T1000 (cell line): ENCODE measurements at regions not wholly inside any gene's neighbourhood (a gene's known extent, or its start where the extent isn't known, plus 50 kb on each side); places are given as distances from the start of the nearest gene placed in this dataset.
"Not testable (repeated sequence)": the region's sequence is repeated elsewhere in the genome, so short reads cannot be mapped to it uniquely, and the experiment has no call there.

ENCODE experiments used
- DNase-seq: peaks from one replicate; lab custom pipeline; 2025; ENCODE audit warnings: mixed read lengths; lab: John Stamatoyannopoulos, UW

DNA sequence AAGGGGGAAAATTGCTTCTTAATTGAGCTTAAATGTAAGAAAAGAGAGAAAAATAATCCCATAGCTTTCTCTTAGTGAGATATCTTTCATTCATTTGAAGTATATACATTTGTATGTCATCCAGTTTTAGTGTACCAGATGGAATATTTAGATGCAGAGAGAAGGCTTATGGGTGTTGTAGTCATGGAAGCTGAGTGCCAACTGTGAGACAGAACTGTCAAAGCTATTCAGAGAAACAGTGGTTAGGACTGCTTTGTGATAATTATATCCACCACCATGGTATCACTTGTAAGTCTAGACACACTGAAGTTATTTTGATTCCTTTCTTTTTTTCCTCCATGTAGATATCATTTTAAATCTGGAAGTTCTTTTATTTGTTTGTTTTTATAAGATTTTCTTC is 524.3 kb upstream of the EPHA7 start:
- no peak for DNase-seq

DNA sequence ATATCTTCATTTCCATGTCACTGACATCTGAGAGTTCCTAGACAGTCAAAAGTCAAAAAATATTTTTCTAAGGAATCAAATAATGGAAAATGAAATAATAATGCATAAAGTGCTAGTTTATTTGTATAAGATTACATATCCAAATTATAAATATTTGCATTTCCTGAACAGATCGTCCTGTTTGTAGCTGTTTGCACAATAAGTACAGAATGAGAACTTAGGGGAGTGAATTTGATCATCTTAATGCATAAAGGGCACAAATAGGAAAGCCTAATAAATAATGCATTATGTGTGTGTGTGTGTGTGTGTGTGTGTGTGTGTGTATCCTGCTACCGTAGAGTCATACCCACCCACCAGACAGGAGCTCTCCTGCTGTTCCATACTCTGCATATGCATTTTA is 521.0 kb upstream of the EPHA7 start:
- no peak for DNase-seq

- DNase-seq: no peak
These were observed 512.8 kb upstream of the EPHA7 start for GRCh38 chr6:93932175-93932574.

GRCh38 chr6:93927731-93928130 is 508.4 kb upstream of the EPHA7 start:
- no peak for DNase-seq

GRCh38 chr6:93919365-93919764 is 500.0 kb upstream of the EPHA7 start:
- DNase-seq: no peak

DNA sequence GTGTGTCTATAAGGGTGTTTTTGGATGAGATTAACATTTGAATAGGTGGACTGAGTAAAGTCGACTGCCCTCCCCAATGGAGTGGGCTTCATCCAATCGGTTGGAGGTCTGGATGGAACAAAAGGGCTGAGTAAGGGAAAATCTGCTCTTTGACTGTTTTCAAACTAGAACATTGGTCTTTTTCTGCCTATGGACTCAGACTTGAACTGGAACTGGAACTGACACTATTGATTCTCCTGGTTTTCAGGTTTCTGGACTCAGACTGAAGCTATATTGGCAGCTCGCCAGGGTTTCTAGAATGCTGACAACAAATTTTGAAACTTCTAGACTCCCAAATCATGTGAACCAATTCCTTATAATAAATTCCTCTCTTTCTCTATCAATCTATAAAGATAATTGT is 498.9 kb upstream of the EPHA7 start:
- no peak for DNase-seq

- no peak for DNase-seq
These were observed 497.9 kb upstream of the EPHA7 start for GRCh38 chr6:93917216-93917615.

- no peak for DNase-seq
These were observed 497.4 kb upstream of the EPHA7 start for GRCh38 chr6:93916716-93917115.

GRCh38 chr6:93915961-93916360 is 496.6 kb upstream of the EPHA7 start:
- DNase-seq: no peak

GRCh38 chr6:93902517-93902916 is 483.2 kb upstream of the EPHA7 start:
- no peak for DNase-seq

DNA sequence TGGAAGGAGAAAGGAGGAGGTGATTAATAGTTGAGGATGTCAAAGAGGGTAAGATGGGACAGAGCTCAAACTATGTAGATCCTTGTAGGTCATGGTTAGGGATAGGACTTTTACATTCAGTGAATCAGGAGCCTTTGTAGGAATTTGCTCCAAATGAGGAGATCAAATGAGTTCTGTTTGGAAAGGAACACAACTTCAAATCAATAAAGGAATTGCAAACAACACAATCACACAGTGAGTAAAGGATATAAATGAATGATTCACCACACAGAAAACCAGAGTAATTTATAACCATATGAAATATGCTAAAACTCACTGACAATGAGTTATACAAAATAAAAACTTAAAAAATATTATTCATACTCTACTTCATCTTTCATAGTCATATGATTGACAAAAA is 480.8 kb upstream of the EPHA7 start:
- no peak for DNase-seq

GRCh38 chr6:93896081-93896480 is 476.7 kb upstream of the EPHA7 start:
- no peak for DNase-seq

GRCh38 chr6:93894521-93894920 is 475.2 kb upstream of the EPHA7 start:
- no peak for DNase-seq

DNA sequence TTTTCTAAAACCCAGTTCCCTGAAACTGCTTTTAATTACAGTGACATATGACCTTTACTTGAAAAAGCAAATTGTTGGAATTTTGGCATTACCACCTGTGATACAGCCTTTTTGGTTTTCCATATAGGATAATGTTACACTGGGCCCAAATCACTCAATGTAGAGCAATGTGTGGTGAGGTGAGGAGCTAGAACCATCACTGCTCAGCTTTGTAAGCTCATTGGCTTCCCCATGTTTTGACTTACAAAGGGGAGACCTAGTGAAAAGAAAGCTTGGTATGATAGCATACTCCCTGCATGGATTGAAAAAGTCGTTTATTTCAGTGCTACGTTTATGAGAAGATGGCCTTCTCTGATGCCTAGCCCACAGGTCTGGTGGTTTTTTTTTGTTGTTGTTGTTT is 470.4 kb upstream of the EPHA7 start:
- DNase-seq: no peak

DNA sequence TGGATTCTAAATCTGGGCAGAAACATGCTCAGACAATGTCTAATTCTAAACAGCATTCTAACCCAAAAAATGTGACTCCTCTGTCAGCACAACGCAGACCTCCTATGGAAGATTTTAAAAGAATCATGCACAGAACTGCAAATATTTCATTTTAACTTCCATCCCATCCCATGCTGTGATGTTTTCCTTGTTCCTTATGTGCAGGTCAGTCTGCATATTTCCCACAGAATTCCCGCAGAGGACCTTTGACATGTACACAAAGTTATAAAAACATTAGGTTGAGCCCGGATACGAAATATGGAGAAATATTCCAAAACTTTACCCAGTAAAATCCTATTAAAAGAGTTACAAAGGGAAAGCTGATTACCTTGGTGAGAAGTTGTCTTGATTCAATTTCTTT is 467.1 kb upstream of the EPHA7 start:
- no peak for DNase-seq

DNA sequence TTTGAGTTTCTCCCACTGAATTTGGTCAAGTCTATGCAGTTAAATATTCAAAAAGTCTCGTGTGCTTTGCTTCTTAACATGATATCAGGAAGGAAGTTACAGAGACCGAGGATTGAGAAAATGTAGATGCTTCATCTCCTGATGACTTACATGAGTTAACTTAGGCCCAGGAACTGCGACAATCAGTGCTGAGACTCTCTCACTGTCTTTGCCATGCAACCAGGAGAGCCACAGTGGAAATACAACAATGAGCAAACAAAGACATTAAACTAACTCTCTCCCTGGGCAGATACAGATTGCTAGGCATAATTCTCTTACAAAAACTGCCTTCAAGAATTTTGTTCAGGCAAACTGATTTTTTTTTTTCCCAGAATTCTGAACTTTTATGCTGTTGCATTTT is 440.6 kb upstream of the EPHA7 start:
- no peak for DNase-seq

DNA sequence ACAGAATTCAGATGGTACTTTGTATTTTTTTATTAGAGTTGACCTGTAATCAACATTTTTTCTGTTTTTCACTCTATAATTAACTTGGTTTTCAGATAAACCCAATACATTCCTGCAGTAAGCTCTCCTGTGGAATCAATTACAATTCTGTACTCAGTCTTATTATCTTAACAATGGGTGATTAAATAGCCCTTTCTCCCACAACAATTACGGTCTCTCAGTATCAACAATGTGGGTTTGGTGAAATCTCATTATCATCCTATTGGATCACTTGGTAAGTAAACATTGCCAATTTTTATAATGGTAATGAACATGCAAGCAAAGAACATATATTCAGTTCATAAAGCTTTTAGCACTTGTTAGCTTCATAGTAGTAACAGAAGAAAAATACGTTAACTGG is 438.9 kb upstream of the EPHA7 start:
- no peak for DNase-seq

GRCh38 chr6:93849857-93850256 is 430.5 kb upstream of the EPHA7 start:
- no peak for DNase-seq

DNA sequence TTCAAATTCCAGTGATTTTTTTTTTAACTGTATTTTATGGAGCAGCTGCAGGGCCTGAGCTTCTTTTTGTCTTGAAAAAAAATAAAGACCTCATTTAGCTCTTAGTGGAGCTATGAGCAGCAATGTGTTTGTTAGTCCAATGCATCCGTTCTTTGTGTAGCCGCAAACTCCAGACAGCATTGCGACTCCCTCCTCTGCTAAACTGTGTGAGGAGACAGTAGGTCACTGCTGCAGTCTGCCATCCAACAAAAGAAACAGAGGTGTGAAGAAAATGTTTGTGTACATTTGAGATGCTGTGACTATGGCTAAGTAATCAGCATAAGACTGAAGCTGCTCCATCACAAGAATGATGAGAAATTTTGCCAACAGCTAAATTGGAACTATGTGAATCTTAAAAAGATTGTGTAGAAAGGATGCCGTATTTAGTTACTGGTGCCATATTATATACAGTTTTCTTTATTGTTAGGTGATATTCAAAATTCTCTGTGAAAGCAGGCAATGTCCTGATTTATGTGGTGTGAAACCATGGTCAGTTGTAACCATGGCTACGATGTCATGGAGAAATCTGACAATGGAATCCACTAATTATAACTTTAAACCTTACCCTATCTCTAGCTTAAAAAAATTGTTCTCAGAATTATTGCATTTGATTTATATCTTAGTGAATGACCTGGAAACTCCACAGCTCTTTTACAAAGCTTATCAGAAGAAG is 428.8 kb upstream of the EPHA7 start:
- DNase-seq: no peak

GRCh38 chr6:93842178-93842577 is 422.8 kb upstream of the EPHA7 start:
- no peak for DNase-seq

GRCh38 chr6:93835451-93836145 is 416.2 kb upstream of the EPHA7 start:
- not testable (repeated sequence) for DNase-seq

DNA sequence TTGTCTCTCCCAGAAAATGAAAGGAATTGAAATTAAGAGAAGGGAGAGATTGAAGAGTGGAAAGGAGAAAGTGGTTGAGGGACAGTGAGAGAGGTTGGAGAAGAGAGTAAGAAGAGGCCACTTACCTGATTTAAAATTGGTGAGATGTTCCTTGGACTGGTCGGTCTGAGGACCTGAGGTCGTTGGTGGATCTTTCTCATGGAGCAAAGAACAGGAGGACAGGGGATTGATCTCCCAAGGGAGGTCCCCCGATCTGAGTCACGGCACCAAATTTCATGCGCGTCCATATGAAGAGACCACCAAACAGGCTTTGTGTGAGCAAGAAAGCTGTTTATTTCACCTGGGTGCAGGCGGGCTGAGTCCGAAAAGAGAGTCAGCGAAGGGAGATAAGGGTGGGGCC is 415.7 kb upstream of the EPHA7 start:
- DNase-seq: not testable (repeated sequence)

DNA sequence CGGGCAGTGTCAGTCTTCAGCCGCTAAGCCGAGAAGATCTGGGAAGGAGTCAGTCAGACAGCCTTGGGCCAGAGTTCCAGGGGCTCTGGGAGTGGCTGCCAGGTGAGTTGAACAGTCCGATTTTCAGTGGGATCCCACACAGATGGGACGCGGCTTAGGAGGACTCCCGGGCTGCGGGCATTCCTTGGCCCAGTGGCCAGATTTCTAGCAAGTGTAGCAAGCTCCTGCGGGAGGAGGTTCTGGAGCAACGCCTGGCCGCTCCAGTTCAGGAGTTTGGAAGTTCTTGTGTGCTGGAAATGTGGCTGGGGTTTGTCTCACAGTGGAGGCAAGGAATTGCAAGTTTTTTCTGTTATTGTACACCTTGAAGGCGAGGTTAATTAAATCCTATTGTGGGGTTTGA is 414.0 kb upstream of the EPHA7 start:
- DNase-seq: not testable (repeated sequence)

GRCh38 chr6:93829757-93830156 is 410.4 kb upstream of the EPHA7 start:
- not testable (repeated sequence) for DNase-seq
